Skeletal muscle satellite cell (primary cell): ENCODE measurements at regions not wholly inside any gene's neighbourhood (a gene's known extent, or its start where the extent isn't known, plus 50 kb on each side); places are given as distances from the start of the nearest gene placed in this dataset.
"Not testable (repeated sequence)": the region's sequence is repeated elsewhere in the genome, so short reads cannot be mapped to it uniquely, and the experiment has no call there.

Experiments
- H3K27me3 ChIP-seq: 2 replicates; pipeline ENCODE4 v1.7.0; 2013; ENCODE audit warnings: low read length; ENCODE audit not compliant: control insufficient read depth, insufficient read depth
- H3K36me3 ChIP-seq: 2 replicates; pipeline ENCODE4 v1.7.0; 2013; ENCODE audit warnings: mild to moderate bottlenecking, control low read depth, low read length; ENCODE audit not compliant: insufficient read depth
- H3K4me1 ChIP-seq: 2 replicates; pipeline ENCODE4 v1.7.0; 2013; ENCODE audit warnings: low read length; ENCODE audit not compliant: control insufficient read depth, insufficient read depth
- H3K4me2 ChIP-seq: 2 replicates; pipeline ENCODE4 v1.7.0; 2013; ENCODE audit warnings: mild to moderate bottlenecking, low read length
- H3K4me3 ChIP-seq: 2 replicates; pipeline ENCODE4 v1.7.0; 2013; ENCODE audit warnings: low read length
- H3K9ac ChIP-seq: 2 replicates; pipeline ENCODE4 v1.7.0; 2013; ENCODE audit warnings: mild to moderate bottlenecking, low read depth, low read length, moderate library complexity
- H3K9me3 ChIP-seq: replicated peaks from 2 replicates; pipeline ENCODE4 v1.7.0; 2013; ENCODE audit warnings: mild to moderate bottlenecking, control low read depth, low read length

- H3K4me3 ChIP-seq = no peak overlapping the region
These were observed 176.2 kb downstream of the CYP26B1 start for GRCh38 chr2:71971493-71971892.

DNA sequence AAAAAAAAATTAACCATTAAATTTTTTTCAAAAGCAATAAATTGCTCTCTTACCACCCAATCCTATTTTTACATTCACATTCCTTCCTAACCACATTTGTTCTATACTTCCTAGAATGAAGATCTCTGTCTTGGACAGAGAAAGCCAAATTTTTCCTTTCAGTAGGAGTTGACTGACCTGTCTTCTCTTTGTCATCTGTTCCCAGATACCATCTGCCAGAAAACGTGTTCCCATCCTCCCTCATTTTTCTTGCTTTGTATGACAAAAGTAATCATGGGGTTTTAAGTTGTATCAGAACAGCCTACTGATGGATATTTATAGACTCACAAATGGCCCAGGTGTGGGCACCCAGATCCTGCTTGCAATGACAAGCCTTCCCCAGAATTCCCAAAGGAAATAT lies 182.1 kb downstream of the CYP26B1 start:
- H3K9me3 ChIP-seq = no peaks in the 10 kb centered on the region
- no peaks in the 10 kb centered on the region for H3K4me1 ChIP-seq
- H3K27me3 ChIP-seq = peaks cover 38% of the 10 kb centered on the region
- no peak overlapping the region for H3K9ac ChIP-seq
- no peak overlapping the region for H3K4me2 ChIP-seq
- no peak overlapping the region for H3K4me3 ChIP-seq
- H3K36me3 ChIP-seq = no peaks in the 10 kb centered on the region

More at GRCh38 chr2:71971493-71971892, 176.2 kb downstream of the CYP26B1 start:
- H3K4me1 ChIP-seq = no peaks in the 10 kb centered on the region
- H3K9me3 ChIP-seq = no peaks in the 10 kb centered on the region
- no peak overlapping the region for H3K4me2 ChIP-seq
- no peak overlapping the region for H3K9ac ChIP-seq
- H3K36me3 ChIP-seq = no peaks in the 10 kb centered on the region
- H3K27me3 ChIP-seq = peaks cover 25% of the 10 kb centered on the region

DNA sequence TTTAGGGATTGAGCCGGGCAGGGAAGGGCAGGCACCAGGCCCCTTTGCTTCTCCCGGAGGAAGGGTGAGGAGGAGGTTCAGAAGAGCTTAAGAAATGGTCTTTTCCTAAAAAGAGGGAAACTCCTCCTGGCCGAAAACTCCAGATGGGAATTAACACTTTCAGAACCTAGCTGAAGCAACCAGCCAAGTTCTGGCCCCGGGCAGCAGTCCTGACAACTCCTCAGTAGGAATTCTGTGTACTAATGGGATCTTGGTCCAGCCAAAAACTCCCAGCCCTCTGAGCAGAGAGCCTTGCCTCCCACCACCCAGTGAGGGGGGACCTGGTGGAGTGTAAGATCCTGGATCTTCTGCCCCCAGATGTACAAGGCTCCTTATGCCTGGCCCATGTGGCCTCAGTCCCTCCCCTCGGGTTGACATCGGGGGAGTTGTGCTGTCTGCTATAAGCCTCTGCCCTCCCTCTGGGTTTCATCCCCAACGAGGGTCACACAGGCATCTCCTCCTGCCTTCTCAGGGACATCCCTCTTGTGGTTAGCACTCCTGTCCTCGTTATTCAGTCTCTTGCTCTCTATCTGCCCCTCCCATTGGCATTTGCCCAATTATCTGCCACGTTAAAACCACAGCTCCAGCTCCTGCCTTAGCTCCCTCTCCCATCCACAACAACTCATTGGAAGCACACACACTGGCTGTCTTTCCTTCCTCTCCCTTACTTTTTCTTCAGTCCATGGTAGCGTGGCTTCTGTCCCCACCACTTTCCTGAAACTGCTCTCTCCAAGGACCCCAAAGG lies 184.6 kb downstream of the CYP26B1 start:
- H3K9me3 ChIP-seq = peaks cover 9% of the 10 kb centered on the region
- H3K4me3 ChIP-seq = no peak overlapping the region
- no peaks in the 10 kb centered on the region for H3K4me1 ChIP-seq
- H3K36me3 ChIP-seq = no peaks in the 10 kb centered on the region
- H3K9ac ChIP-seq = no peak overlapping the region
- no peak overlapping the region for H3K4me2 ChIP-seq
- peaks cover 34% of the 10 kb centered on the region for H3K27me3 ChIP-seq

GRCh38 chr2:71962350-71962749 lies 185.3 kb downstream of the CYP26B1 start:
- Histone ChIP-seq H3K9me3 (peaks cover 13% of the 10 kb centered on the region), H3K4me1 (no peaks in the 10 kb centered on the region), H3K27me3 (peaks cover 32% of the 10 kb centered on the region), H3K36me3 (no peaks in the 10 kb centered on the region), H3K4me2 (no peak overlapping the region), H3K9ac (no peak overlapping the region), H3K4me3 (no peak overlapping the region)

DNA sequence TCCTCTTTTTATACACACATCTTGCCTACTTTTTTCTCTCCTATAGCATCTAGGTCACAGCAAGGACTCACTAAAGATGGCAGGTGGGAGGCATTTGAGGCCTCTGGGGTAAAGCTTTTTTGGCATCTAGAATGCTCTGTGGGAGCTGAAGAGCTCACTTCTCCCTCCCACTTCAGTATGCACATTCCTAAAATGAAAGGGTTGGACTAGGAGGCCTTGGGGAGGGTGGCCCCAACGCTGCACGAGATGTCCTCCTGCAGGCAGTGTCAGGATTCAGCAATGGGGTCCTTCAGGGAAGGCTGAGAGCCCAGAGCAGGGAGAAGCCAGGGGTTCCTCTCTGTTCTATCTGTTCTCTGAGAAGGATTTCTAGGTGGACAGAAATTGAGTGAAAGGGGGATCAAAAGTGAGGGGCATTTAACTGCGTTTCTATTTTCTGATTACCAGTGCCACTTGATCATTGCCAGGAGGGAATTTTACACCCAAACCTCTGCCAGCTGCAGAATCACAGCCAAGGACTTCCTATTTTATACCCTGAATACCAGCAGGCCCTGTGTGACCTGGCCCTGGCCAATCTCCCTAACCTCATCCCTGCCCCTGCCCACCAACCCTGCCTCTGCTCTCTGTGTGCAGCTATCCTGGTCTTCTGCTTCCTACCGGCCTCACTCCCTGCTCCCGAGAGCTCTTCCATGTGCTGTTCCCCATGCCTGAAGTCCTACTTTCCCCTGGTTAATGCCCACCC lies 186.2 kb downstream of the CYP26B1 start:
- Histone ChIP-seq H3K9me3 (peaks cover 13% of the 10 kb centered on the region), H3K4me3 (no peak overlapping the region), H3K4me1 (no peaks in the 10 kb centered on the region), H3K9ac (no peak overlapping the region), H3K27me3 (peaks cover 26% of the 10 kb centered on the region), H3K36me3 (no peaks in the 10 kb centered on the region), H3K4me2 (no peak overlapping the region)

DNA sequence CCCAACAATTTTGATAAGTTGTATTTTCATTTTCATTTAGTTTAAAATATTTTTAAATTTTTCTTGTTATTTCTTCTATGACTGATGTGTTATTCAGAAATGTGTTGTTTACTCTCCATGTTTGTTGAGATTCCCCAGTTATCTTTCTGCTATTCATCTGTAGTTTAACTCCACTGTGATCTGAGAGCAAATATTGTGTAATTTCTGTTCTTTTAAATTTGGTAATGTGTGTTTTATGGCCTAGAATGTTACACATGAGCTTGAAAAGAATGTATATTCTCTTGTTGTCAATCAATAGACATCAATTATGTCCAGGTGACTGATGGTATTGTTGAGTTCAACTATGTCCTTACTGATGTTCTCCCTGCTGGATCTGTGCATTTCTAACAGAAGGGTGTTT lies 188.2 kb downstream of the CYP26B1 start:
- H3K36me3 ChIP-seq = no peaks in the 10 kb centered on the region
- H3K9me3 ChIP-seq = peaks cover 13% of the 10 kb centered on the region
- H3K4me3 ChIP-seq = no peak overlapping the region
- H3K4me1 ChIP-seq = no peaks in the 10 kb centered on the region
- no peak overlapping the region for H3K9ac ChIP-seq
- H3K4me2 ChIP-seq = no peak overlapping the region
- peaks cover 21% of the 10 kb centered on the region for H3K27me3 ChIP-seq

DNA sequence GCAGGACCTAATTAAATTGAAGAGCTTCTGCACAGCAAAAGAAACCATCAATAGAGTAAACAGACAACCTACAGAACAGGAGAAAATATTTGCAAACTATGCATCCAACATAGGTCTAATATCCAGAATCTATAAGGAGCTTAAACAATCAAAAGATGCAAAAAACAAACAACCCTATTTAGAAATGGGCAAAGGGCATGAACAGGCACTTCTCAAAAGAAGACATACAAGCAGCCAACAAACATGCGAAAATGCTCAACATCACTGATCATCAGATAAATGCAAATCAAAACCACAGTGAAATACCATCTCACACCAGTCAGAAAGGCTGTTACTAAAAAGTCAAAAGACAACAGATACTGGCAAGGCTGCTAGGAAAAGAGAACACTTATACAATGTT lies 189.2 kb downstream of the CYP26B1 start:
- H3K9me3 ChIP-seq = peaks cover 13% of the 10 kb centered on the region
- H3K4me2 ChIP-seq, H3K4me3 ChIP-seq, H3K9ac ChIP-seq, H3K4me1 ChIP-seq, H3K36me3 ChIP-seq: not testable (repeated sequence)
- H3K27me3 ChIP-seq = peaks cover 13% of the 10 kb centered on the region

DNA sequence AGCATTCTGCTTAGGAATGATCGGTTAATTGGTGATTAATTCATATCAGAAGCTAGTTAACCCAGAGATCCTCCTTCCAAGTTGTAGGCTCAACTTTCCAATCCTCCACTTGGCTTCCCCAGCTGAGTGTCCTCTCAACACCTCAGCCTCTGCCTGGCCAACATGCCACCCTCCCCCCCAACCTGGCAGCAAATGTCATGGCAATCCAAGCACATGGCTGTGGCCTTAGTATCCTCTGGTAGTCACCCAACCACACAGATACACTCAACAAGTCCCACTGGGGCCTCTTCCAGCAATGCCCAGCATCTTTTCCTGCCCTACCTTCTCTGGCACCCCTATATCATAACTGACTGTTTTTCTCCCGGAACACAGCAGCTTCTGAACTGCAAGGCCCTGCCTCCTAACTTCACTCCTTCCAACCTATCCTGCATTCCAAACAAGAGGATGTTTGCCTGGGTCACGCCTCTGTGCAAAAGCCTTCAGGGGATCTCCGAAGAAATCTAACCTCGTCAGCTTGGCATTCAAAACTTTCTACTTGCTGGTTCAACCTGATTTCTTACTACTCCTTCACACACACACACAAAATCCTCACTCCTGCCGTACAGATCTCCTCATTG lies 195.0 kb downstream of the CYP26B1 start:
- H3K9ac ChIP-seq = no peak overlapping the region
- no peak overlapping the region for H3K4me2 ChIP-seq
- no peaks in the 10 kb centered on the region for H3K36me3 ChIP-seq
- H3K27me3 ChIP-seq = no peaks in the 10 kb centered on the region
- no peak overlapping the region for H3K4me3 ChIP-seq
- peaks cover 23% of the 10 kb centered on the region for H3K4me1 ChIP-seq
- peaks cover 2% of the 10 kb centered on the region for H3K9me3 ChIP-seq

DNA sequence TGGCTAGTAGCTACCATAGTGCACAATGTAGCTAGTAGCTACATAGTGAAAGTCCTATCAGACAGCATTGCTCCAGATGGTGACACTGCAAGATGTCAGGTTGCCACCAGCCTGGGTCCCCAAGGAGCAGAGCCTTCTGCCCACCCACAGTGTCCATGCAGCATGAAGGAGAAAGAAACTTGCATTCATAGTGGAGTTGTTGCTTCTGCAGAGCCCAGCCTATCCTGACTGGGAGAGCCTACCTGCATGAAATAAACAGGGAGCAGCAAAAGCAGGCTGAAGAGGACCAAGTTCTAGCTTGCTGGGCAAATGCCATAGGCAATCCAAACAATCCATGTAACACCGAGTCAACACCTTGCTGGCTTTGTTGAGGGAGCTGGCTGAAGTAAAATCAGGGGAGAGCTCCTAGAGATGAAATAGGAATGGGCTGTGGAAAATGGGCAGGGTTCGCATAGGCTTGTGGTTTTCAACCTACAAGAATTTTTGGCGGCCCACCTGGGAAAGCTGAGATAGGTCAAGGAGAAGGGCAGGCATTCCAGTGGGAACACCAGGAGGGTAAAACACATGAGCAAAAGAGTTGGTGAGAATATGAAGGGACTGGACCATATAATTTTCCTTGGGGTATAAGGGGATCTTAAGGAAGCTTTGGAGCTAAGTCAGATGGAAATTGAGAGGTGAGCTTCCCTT lies 195.8 kb downstream of the CYP26B1 start:
- H3K27me3 ChIP-seq = no peaks in the 10 kb centered on the region

GRCh38 chr2:71951083-71951468 lies 196.6 kb downstream of the CYP26B1 start:
- Histone ChIP-seq H3K4me3 (no peak overlapping the region), H3K27me3 (no peaks in the 10 kb centered on the region), H3K9me3 (no peaks in the 10 kb centered on the region), H3K9ac (no peak overlapping the region), H3K4me1 (peaks cover 23% of the 10 kb centered on the region), H3K36me3 (no peaks in the 10 kb centered on the region), H3K4me2 (no peak overlapping the region)

More for the DNA sequence above, 195.8 kb downstream of the CYP26B1 start:
- no peaks in the 10 kb centered on the region for H3K9me3 ChIP-seq
- peaks cover 23% of the 10 kb centered on the region for H3K4me1 ChIP-seq
- no peak overlapping the region for H3K4me3 ChIP-seq
- H3K9ac ChIP-seq = no peak overlapping the region
- no peak overlapping the region for H3K4me2 ChIP-seq
- H3K36me3 ChIP-seq = no peaks in the 10 kb centered on the region
